PC-3 (cell line): ENCODE measurements at regions not wholly inside any gene's neighbourhood (a gene's known extent, or its start where the extent isn't known, plus 50 kb on each side); places are given as distances from the start of the nearest gene placed in this dataset.

Experiments used
- EZH2phosphoT487 ChIP-seq: fragments of 300-600 bp; sonication (generic); IDR thresholded peaks from 2 replicates; pipeline ENCODE4 v1.6.1; 2018; ENCODE audit warnings: mild to moderate bottlenecking, antibody characterized with exemption, low read length, borderline replicate concordance
- TF ChIP-seq, protein P1 (sequence below): fragments of 300-600 bp; sonication (generic); conservative IDR thresholded peaks from 2 replicates; pipeline ENCODE4 v1.5.1; 2017; ENCODE audit warnings: antibody characterized with exemption, low read depth, mild to moderate bottlenecking, low read length

DNA sequence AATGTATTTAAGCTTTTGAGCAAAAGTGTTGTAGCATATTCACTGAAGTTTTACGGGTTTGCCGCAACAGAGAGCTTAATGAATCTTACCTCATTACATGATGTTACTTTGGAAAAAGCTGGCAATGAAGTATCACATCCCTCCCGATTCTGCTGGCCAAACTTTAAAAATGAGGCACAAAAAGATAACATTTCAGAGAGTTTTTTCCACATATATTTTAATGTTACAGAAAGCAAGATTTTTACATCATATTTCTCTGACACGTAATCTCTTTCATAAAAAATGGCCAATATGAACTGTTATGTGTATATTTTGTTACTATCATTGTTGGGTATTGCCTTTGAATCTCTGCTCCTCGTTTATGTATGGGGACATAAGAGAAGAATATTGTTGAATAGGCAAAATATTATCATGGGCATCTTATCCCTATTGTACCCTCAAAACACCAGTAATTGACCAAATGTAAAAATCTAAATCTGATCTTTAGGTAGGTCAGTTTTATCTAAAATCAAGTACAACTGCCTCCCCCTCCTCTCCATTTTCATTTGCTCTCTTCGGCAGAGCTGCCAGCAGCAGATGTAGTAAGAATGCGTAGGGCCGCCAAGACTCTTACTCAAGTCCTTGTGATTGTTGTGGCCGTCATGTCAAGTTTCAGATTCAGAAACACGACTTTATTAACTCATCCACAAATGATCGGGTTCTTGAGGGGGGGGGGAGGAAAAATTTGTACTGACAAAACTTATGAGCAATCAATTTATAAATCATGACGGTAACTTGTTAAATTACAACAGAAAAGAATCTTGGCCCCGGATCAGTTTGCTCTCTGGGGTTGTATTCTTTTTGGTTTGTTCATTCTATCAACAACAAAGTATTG is 106.7 kb upstream of the THRB start:
- no peak for TF ChIP-seq EZH2phosphoT487
- TF ChIP-seq, protein P1, sequence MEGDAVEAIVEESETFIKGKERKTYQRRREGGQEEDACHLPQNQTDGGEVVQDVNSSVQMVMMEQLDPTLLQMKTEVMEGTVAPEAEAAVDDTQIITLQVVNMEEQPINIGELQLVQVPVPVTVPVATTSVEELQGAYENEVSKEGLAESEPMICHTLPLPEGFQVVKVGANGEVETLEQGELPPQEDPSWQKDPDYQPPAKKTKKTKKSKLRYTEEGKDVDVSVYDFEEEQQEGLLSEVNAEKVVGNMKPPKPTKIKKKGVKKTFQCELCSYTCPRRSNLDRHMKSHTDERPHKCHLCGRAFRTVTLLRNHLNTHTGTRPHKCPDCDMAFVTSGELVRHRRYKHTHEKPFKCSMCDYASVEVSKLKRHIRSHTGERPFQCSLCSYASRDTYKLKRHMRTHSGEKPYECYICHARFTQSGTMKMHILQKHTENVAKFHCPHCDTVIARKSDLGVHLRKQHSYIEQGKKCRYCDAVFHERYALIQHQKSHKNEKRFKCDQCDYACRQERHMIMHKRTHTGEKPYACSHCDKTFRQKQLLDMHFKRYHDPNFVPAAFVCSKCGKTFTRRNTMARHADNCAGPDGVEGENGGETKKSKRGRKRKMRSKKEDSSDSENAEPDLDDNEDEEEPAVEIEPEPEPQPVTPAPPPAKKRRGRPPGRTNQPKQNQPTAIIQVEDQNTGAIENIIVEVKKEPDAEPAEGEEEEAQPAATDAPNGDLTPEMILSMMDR, result no peak
